HT-29 (cell line): ENCODE measurements at regions not wholly inside any gene's neighbourhood (a gene's known extent, or its start where the extent isn't known, plus 50 kb on each side); places are given as distances from the start of the nearest gene placed in this dataset.

ENCODE experiments used
- DNase-seq: peaks from one replicate; pipeline ENCODE4 v3.0.0-alpha.2; 2015; ENCODE audit warnings: low spot score

DNA sequence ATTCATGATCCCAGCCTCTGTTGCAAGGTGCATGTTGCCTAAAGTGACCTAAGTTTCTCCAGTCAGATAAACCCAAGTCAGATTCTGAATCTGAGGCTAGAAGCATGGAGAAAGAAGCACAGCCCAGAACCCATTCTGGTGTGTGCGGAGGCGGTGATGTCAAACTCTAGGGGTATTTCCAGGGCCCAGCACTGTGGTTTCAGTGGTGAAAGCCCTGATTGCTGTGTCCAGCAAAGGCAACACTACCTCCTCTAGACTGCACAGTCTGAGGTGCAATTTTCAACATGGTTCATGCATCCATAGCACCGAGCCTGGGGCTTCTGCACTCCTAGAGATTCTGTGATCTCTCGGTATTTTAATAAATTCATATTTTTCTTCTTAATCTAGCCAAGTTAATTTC is 264.8 kb upstream of the KLHL29 start:
- DNase-seq, result no peak

DNA sequence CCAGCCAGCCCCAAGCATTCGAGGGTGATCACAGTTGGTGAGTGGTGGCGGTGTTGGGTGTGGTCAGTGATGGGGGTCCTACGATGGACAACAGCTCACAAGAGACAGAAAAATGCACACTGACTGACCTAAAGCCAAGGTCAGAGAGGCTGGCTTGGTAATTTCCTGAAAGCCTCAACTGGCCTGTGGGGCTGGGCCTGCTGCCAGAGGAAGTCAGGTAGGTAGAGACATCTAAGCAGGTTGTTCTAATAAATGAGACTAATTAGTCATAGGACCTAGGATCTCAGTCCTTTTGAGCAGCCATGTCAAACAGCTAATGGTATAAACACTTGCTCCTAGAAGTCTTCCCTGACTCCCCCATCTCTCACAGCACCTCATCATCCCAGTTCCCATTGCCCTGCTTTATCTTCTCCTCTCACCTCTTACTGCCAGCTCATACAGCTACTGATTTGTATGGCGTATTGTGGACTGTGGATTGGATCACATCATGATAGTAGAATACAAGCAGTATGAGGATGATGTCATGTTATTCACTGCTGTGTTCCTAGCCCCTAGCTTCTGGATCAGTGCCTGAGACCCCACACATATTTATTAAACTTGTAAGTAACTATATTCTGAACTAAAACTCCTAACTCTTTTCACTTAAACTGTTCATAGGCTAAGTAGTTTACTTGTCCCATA is 262.9 kb upstream of the KLHL29 start:
- DNase-seq, result no peak

DNA sequence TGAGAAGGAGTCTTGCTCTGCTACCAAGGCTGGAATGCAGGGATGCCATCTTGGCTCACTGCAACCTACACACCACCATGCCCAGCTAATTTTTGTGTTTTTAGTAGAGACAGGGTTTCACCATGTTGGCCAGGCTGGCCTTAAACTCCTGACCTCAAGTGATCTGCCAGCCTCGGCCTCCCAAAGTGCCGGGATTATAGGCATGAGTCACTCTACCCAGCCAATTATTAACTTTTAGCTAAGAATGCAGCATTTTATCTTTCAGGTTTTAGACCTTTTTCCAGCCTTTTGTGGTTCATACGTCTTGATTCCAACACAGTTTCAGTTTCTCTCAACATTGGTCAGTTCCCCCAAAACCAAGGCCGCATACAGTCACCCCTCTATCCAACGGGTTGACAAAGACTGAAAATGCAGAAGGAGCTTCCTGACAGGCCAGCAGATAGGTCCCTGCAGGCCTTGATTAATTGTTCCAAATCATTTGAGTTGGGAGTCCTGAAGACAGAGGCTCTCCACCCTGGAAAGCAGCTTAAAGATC is 262.2 kb upstream of the KLHL29 start:
- peak; percentile 24 for DNase-seq

DNA sequence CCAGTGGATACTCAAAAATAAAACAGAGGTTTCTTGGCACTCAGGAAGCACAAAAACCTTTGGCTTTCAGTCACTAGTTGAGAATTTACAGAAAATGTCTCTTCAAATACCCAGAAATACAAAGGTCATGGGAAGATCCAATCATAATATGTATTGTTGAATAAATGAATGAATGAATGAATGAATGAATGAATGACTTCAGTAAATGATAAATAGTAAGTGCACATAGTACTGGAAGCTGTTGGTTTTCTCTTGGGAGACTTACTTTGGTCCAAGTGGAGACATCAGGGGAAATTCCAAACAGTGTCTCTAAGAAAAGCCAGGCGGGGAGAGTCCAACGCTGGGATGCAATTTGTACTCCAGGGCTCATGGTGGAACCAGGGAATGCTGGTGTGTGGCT is 261.3 kb upstream of the KLHL29 start:
- DNase-seq, result no peak

DNA sequence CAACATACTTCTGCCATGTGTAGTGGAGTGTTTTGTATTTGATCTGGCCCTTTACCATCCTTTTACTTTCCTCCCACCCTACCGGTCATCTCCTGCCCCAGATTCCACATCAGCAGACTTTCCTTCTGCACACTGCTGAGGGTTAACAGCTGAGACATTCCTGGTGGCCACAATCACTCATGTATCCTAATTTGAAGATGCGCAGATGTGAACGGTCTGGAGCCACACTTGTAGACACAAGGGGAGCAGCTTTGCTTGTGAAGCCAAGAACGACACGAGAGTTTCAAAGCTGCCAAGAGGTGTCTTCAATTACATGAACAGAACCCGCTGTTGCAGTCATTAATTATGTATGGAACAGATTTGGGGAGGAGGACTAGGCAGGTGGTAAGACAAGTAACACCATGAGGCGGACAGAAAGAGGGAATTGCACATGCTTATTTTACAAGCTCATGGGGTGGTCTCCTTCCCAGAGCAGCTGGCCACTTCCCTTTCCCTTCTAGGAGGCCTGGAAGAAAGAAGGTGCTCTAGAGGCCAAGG is 260.7 kb upstream of the KLHL29 start:
- DNase-seq, result no peak

DNA sequence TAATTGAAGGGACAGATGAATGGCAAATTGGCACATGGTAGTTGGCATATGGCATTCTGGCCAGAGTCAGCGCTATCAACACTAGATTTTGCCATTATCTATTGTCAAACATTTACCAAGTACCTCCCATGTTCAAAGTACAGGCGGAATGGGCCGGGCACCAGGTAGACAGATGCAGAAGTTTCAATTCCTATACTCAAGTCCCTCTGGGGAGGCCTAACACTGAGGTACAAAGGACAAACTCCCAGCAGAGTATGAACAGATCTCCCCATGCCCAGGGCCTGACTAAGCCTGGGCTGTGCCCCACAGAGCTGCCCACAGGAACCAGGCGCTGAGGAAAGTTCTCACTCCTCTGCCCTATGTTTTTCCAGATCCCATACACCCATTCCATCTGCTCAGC is 257.5 kb upstream of the KLHL29 start:
- DNase-seq, result peak; percentile 66

DNA sequence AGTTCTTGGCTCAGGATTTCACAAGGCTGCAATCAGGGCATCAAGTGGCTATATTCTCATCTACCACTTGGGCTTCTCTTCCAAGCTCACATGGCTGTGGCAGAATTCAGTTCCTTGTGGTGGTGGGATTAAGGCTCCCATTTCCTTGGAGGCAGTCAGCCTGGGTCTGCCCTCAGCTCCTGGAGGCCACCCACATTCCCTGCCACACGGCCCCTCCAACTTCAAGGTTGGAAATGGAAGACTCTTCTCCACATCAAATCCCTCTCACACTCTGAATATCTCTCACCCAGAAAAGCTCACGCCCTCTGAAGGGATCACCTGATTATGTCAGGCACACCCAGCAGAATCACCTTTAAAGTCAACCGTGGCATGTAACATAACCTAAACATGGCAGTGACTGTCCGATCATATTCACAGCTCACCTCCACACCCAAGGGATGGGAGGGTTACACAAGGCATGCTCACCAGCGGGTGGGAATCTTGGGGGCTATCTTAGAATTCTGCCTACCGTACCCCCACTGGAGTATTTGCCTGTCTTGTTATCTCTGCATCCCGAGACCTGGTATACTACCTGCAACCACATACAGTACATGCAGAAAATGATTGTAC is 256.2 kb upstream of the KLHL29 start:
- DNase-seq, result no peak

DNA sequence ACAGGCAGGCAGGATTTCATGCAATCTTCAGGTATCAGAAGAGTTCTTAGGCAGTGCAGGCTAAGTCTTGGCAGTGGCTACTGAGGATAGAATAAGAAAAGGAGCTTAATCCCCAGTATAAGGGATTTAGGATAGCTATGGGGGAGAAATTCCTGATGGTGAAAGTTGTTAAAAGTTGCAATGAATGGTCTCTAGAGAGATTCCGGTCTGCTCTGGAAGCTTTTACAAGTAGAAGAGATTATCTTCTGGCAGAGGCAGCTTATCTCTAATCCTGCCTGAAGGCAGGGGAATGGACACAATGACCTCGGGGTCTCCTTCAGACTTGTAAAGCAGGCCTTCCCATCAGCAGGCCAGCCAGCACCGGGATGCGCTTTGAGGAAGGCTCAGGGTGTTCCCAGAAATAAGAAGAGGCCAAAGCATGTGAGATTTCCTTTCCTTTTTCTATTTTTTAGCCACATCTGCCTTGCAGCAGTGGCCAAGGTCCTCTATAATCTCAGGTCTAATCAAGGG is 253.9 kb upstream of the KLHL29 start:
- DNase-seq, result no peak

DNA sequence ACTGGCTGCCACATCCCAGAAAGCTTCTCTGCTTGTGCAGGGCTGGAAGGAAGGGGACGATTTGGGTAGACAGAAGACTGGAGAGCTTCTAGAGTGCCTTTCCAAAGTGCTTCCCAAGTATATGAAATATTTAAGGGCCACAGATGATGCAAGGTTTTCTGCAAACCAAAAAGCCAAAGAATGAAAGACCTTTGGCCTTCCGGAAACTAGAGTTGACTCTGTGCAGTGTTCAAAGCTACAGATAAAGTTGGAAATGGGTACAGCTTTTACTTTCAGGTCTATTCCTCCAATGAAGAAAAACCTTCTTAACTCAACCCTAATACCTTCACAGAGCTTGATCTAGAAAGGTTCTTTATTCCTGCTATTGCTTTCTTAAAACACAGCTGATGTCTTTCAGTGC is 253.0 kb upstream of the KLHL29 start:
- DNase-seq, result no peak

DNA sequence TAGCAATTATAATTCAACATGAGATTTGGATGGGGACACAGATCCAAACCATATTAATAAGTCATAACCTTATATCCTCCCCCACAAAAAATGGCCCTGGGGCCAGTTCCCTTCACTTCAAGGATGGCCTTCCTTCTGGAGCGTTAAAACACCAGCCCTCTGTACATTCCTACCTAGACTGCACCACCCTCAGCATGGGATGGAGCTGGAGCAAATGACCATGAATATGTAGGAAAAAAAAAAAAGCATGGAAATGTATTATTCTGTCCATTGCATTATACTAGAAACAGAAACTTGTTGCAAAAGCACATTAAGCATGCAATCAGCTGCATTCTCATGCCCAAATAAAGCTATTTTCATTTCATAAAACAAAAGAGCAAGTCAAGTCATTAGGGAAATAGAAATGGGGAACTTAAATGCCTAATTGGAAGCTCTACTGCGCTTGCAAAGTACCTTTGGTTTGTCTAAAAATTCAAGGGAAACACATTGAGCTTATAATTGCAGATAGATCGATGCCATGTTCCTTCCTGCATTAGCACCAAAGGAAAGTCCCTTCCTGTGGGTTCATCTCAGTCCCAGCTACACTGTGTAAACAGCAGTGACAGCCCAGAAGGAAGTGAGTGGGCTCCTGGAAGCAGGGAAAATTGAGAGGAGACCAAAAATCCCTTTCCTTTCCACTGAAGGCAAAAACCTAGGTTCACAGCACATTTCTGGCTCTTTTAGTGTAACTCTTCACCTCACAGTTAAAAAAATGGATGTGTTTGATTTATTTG is 252.0 kb upstream of the KLHL29 start:
- no peak for DNase-seq

DNA sequence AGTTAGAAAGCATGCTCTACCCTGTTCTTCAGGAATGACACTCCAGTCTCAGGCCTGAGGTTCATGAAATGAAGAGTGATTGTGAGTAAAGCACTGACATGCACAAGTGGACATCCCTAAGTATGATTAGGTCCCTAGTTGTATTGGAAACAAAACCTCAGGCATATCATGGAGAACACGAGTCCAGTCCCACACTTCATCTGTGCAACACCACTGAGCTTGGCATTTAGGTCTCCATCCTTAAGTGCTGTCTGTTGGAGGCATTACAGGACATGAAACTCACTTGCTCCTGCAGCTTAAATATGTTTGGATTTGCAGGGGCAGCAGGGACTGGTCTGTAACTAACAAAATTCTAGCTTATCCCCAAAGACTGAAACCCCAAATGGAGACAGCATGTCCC is 250.3 kb upstream of the KLHL29 start:
- DNase-seq, result no peak

DNA sequence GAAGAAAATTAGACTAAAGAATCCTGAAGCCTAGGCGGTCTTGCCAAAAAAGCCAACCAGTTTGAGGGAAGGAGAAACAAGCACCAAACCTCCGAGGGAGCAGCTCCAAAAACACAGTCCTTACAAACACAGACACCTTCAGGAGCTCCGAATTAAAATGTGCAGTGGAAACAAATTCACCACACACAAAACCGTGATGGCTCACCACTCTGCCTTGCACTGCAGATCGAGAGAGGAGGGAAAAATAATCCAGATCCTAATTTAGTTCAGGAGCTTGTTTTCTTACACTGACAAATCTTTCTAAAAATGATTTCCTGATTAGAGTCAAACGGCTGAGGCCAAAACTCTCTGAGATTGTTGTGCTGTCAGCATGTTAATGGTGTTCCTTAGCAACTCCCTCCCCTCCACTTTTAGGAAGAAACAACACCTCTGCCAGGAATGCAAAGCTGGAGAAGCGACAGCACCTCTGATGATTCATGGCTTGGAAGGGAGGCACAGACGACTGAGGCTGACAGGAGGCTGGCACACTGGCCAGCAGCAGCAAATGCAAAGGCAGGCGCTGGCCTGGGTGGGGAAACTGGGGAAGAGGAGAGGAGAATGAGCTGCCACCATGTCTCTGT is 249.4 kb upstream of the KLHL29 start:
- DNase-seq, result no peak

DNA sequence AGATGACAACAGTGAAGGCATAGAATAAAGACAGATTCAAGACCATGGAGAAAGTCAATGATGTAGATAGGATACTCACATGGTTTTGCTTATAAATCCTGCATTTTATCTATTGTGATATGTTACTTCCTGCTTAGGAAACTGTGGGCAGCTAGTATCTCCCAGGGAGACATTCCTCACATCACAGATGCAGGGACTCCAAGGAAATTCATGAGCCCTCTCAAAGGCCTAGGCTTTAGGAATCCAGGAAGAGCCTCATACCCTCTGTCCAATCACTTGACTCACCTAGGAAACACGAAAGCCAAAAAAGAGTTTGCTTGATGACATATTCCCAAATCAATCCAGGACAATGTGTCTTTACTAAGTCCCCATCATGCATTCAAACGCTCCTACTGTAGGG is 247.8 kb upstream of the KLHL29 start:
- no peak for DNase-seq

DNA sequence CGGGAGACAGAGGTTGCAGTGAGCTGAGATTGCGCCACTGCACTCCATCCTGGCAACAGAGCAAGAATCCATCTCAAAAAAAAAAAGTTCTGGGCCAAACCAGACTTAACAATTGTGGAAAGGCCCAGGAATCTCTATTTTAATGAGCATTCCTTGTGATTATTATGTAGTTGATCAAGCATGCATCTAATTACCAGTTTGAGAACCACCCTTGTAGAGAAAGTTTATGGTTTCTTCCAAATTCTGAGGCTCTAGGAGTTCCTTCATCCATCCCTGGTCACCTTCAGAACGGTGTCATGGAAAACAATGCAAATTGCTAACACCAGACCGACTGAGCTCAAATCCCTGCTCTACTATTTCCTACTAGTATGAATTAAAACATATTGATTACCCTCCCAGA is 246.3 kb upstream of the KLHL29 start:
- DNase-seq, result no peak

DNA sequence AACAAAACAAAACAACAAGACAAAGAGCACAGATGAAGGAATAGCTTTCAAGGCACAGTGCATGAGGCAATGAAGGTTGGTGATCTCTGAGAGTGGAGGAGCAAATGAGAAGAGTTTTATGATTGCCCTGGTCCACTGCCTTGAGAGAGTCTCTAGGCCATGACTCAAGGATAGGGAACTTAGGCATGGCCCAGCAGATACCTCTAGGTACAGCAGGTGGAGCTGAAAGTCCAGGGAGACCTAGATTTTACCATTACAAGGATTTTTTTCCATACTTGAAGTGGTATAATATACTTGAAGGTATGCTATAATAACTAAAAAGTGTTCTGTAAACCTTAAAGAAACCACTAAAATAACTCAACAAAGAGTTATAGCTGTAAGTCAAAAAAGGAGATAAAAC is 239.5 kb upstream of the KLHL29 start:
- no peak for DNase-seq

DNA sequence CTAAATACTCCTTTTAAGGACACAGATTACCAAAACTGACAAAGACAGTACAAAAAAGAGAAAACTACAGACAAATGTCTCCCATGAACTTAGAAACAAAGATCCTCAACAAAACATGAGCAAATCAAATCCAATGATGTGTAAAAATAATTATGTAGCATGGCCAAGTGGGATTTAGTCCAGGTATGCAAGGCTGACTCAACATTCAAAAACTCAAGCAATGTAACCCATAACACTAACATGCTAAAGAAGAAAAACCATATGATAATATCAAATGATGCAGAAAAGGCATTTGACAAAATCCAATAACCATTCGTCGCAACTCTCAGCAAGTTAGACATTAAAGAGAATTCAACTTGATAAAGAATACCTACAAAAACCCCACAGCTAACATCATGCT is 239.0 kb upstream of the KLHL29 start:
- no peak for DNase-seq

DNA sequence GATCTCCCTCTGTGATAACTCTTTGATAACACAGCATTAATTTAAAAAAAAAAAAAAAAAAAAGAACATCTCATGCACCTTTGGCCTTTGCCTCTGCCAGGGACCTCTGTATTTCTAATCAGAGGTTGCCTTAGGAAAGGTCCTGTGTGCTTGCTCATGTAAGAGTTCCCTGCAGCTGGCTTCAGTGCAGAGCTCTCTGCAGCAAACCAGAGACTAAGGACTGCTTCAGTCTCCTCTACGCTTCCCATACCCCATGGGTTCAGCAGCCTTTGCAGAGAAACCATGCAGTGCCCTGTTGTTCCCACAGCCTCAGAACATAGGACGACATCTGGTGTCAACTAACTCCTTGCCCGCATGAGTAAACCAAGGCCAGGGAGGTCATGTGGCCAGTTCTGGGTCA is 236.6 kb upstream of the KLHL29 start:
- no peak for DNase-seq

DNA sequence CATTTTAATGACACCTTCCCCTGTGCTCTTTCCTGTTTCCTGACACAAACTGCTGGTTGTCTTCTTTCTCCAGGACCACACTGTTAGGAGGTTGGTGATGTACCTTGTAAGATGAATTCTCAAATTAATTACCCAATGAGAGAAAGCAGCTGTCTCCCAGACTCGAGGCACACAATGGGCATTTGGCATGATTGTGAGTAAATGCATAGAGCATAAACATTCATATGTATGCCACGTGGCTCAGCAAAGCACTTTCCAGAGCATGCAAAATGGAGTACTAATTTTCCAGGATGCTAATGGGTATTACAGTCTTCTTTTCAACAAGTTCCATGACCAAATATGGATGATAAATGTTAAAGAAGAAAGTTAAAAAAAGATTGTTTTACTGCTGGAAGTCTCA is 235.2 kb upstream of the KLHL29 start:
- no peak for DNase-seq

DNA sequence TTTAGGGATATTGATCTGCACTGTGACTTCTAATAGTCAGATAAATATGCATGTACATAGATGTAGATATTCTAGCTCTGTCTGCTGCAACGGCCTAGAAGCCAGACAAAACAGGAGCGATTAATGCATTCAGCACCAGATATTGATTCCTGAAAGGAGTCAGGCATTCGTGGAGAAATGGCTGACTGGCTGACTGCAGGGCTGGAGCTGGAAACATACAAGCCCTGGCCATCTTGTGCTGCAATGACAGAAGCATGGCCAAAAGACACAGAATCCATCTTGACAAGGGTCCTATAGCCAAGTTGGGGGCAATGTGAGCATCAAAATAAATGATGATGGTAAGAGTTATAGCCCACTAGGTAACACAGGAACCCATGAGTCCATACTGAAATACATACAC is 231.5 kb upstream of the KLHL29 start:
- no peak for DNase-seq

DNA sequence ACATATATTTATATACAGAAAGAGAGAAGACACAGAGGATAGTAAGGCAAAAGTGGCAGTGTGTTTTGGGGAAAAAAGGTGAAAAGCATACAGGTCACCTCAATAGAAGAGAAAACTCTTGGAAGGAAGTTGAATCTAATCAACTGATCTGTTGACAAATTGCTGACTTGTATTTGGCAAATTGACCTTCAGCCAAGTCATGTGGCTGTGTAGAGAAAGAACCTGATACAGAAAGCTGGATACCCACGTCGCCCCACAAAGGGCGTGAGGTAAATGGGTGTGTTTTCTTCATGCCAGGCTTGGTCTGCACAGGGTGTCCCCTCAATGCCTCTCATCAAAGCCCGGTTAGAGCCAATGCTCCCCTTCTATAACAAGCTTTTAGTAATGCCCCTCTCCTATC is 230.0 kb upstream of the KLHL29 start:
- DNase-seq, result no peak

DNA sequence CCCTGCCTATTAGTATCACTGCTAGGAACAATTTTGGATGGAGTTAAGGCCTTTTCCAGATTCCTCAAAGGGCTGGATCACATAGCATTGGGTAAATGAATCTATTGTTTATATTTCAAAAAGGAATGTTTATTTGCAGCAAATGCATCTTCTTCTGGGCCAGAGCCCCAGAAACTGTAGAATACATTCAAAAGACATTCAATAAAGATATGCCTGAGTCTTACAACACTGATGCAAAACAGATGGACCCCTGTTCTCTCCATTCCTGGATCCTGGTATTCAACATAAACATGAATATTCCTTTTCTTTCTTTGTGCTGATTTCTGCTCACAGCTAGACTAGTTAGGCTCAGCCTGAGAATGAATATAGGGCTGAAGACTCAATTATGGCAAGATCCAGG is 227.2 kb upstream of the KLHL29 start:
- no peak for DNase-seq

DNA sequence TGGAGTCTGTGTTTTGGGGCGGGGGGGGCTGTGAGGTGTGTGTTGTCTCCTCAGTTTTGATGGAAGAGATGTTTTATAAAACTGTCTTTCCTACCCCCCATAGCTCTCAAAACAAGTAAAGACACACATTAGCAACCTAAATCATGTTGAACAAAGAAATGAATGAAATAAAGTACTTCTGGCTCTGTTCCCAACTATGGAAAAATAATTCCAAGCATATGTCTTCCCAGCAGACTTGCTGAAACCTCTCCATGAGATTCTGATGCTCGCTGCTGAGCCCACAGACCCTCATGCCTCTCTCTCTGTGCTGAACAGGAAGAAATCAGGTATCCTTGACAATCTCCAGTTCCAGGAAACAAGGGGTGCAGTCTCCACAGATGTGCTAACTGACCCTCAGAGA is 226.7 kb upstream of the KLHL29 start:
- no peak for DNase-seq
